ENCODE measurements at regions not wholly inside any gene's neighbourhood (a gene's known extent, or its start where the extent isn't known, plus 50 kb on each side); places are given as distances from the start of the nearest gene placed in this dataset.

DNA sequence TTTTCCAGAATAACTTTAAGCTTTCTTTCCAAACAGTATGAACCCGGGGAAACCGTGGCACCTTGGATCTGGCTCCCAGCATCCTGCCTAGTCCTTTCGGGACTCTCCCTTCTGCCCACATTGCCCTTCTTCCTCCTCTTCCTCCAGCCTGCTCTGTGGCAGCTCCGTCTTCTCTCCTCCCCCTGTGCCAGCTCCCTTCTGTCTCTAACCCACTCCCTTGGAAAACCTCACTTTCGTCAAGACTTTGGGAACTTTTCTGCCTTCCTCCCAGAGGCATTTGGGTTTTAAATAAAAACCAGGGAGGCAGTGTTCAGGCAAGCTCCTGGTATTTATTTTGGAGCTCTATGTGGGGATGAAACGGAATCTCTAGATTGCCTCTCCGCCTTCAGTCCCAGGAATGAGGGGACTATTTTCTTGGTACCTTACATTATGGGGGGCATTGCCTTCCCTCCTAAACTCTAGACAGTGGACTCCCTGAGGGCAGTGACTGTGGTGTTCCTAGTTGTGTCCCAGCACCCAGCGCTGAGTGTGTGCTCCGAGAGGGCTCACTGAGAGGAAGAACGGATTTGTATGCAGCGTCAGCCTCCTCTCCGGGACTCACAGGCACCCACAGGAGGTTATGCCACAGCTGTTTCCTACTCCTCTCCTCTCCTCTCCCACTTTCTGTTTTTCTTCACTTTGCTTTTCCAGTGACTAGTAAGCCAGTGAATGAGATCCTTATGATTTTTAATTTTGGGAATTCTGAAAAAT, 105.4 kb upstream of the MRPS22 start:
- no peak for ATAC-seq
- Histone ChIP-seq H4K20me1 (ENCODE audit: control insufficient read depth, insufficient read depth) (no peaks in the 10 kb centered on the region), H3K27me3 (replicated peaks in 1 of 2; ENCODE audit: control insufficient read depth in 2 of 2, insufficient read depth in 2 of 2, low read length in 1 of 2) (no peaks in the 10 kb centered on the region), H3K36me3 (ENCODE audit: control insufficient read depth in 2 of 2, insufficient read depth in 2 of 2, low read length in 1 of 2) (no peaks in the 10 kb centered on the region), H3K4me3 (no peak overlapping the region), H3K4me1 (ENCODE audit: control insufficient read depth, insufficient read depth, low read length) (no peaks in the 10 kb centered on the region), H3K9me3 (replicated peaks; ENCODE audit: control insufficient read depth, insufficient read depth, low read length) (no peaks in the 10 kb centered on the region), H2AFZ (ENCODE audit: control insufficient read depth, low read depth, low read length) (no peak overlapping the region), H3K79me2 (ENCODE audit: control insufficient read depth, insufficient read depth, low read length) (no peaks in the 10 kb centered on the region), H3K27ac (ENCODE audit: control insufficient read depth, insufficient read depth) (no peak overlapping the region), H3K9ac (ENCODE audit: control insufficient read depth, insufficient read depth, low read length) (no peak overlapping the region), H3K4me2 (ENCODE audit: control insufficient read depth, insufficient read depth) (no peak overlapping the region)
- in situ Hi-C loops (cut with MboI) = no loop called here
- 23% methylated on average over 12 of the region's 12 CpGs for WGBS (ENCODE audit: insufficient coverage, insufficient replicate concordance, low lambda C conversion rate, missing lambda C conversion rate)
- BruUV-seq (replicated peaks) = no TSS peak
- no peak for DNase-seq (ENCODE audit: low read depth, low spot score)
- ChIA-PET POLR2A (no interaction called here), SMC1A (ENCODE audit: uncharacterized antibody, unreplicated experiment) (no interaction called here), RAD21 (ENCODE audit: unreplicated experiment) (no interaction called here), CTCF (no interaction called here)
- FAIRE-seq = no peak
- intact Hi-C loops (cut with micrococcal nuclease; ENCODE audit: unreplicated experiment) = no loop called here
- no peak for TF ChIP-seq NR2F1 (conservative IDR thresholded peaks at IDR 0.05)
- no peak for TF ChIP-seq KLF5 (IDR thresholded peaks at IDR 0.05; ENCODE audit: partially characterized antibody)
- no peak for TF ChIP-seq MTA3 (IDR thresholded peaks at IDR 0.05; ENCODE audit: borderline replicate concordance, low read length)

DNA sequence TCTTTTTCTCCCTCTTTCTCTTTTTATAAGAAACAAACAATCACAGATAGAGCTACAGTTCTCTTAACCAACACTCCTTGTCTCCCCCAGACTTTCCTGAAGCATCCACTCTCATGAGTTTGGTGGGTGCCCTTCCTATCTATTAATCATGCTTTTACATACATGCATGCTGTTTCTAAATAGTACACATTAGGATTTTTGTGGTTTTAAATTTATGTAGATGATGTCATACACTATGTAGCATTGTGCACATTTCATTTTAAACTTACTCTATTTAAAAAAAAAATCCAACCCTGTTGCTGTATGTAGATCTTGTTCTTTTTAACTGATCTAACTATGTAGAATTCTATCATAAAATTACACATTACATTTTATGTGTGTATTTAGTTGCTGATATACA, 104.3 kb upstream of the MRPS22 start:
- Histone ChIP-seq H3K9ac (ENCODE audit: control insufficient read depth, insufficient read depth, low read length) (no peak overlapping the region), H3K79me2 (ENCODE audit: control insufficient read depth, insufficient read depth, low read length) (no peaks in the 10 kb centered on the region), H3K27me3 (replicated peaks in 1 of 2; ENCODE audit: control insufficient read depth in 2 of 2, insufficient read depth in 2 of 2, low read length in 1 of 2) (no peaks in the 10 kb centered on the region), H3K9me3 (replicated peaks; ENCODE audit: control insufficient read depth, insufficient read depth, low read length) (no peaks in the 10 kb centered on the region), H3K4me1 (ENCODE audit: control insufficient read depth, insufficient read depth, low read length) (no peaks in the 10 kb centered on the region), H3K4me2 (ENCODE audit: control insufficient read depth, insufficient read depth) (no peak overlapping the region), H3K27ac (ENCODE audit: control insufficient read depth, insufficient read depth) (no peak overlapping the region), H2AFZ (ENCODE audit: control insufficient read depth, low read depth, low read length) (no peak overlapping the region), H4K20me1 (ENCODE audit: control insufficient read depth, insufficient read depth) (no peaks in the 10 kb centered on the region), H3K4me3 (no peak overlapping the region), H3K36me3 (ENCODE audit: control insufficient read depth in 2 of 2, insufficient read depth in 2 of 2, low read length in 1 of 2) (no peaks in the 10 kb centered on the region)
- SMC1A ChIA-PET (ENCODE audit: uncharacterized antibody, unreplicated experiment) = no interaction called here
- intact Hi-C loops (cut with micrococcal nuclease; ENCODE audit: unreplicated experiment) (no loop called here), in situ Hi-C loops (cut with MboI) (no loop called here)
- BruUV-seq (replicated peaks) = no TSS peak
- CTCF ChIA-PET = no interaction called here
- POLR2A ChIA-PET = no interaction called here
- DNase-seq (ENCODE audit: low read depth, low spot score) = no peak
- no peak for FAIRE-seq
- RAD21 ChIA-PET (ENCODE audit: unreplicated experiment) = no interaction called here
- ATAC-seq = no peak
- no peak for TF ChIP-seq ZZZ3 (IDR thresholded peaks at IDR 0.05; ENCODE audit: control insufficient read depth, insufficient read length, low read depth)
- TF ChIP-seq POLR2A (IDR thresholded peaks at IDR 0.05; ENCODE audit: low read depth, low read length) = no peak
- TF ChIP-seq SUZ12 (IDR thresholded peaks at IDR 0.05; ENCODE audit: unreplicated experiment) = no peak
- TF ChIP-seq MTA3 (IDR thresholded peaks at IDR 0.05; ENCODE audit: borderline replicate concordance, low read length) = no peak
- TF ChIP-seq MYC (IDR thresholded peaks at IDR 0.05; ENCODE audit: insufficient read depth, insufficient read length, insufficient replicate concordance, low read length, severe bottlenecking) = no peak
- TF ChIP-seq BRCA1 (IDR thresholded peaks at IDR 0.05; ENCODE audit: low read depth, low read length) = no peak
- no peak for TF ChIP-seq JUND (IDR thresholded peaks at IDR 0.05; ENCODE audit: low read depth, low read length)
- TF ChIP-seq CREB1 (IDR thresholded peaks at IDR 0.05; ENCODE audit: low read depth) = no peak
- no peak for TF ChIP-seq POLR2AphosphoS2 (IDR thresholded peaks at IDR 0.05; ENCODE audit: low read depth, low read length)
- no peak for TF ChIP-seq KDM1A (IDR thresholded peaks at IDR 0.05; ENCODE audit: borderline replicate concordance)
- no peak for TF ChIP-seq RFX5 (IDR thresholded peaks at IDR 0.05; ENCODE audit: low read depth, low read length)
- no peak for TF ChIP-seq MEF2B (IDR thresholded peaks at IDR 0.05; ENCODE audit: partially characterized antibody, poor library complexity, severe bottlenecking)
- TF ChIP-seq YY1 (IDR thresholded peaks at IDR 0.05; ENCODE audit: low read depth, low read length) = no peak

Data from GM12878 (cell line).